GM12878 (cell line): ENCODE measurements at regions not wholly inside any gene's neighbourhood (a gene's known extent, or its start where the extent isn't known, plus 50 kb on each side); places are given as distances from the start of the nearest gene placed in this dataset.

Experiments used
- ATAC-seq: fragments of 200-7000 bp; cut with Tn5 transposase; 3 replicates; pipeline ENCODE4 v1.9.1; 2020; ENCODE audit warnings: mild to moderate bottlenecking, moderate library complexity
- BruUV-seq: library from RNA; stranded (reverse); fragments of 400-500 nt; replicated peaks from 2 replicates; lab custom pipeline; 2021; lab: Mats Ljungman, UMichigan
- CTCF ChIA-PET: fragments of 300-600 bp; sonication (Branson Sonifier 250); formaldehyde crosslinking; extraction: SDS; loops from one replicate; lab custom pipeline; 2021; ENCODE audit warnings: inconsistent platforms; lab: Yijun Ruan, JAX
- POLR2A ChIA-PET: fragments of 350-600 bp; formaldehyde crosslinking; extraction: SDS; loops from one replicate; lab custom pipeline; 2021; ENCODE audit warnings: inconsistent platforms; lab: Charles Lee
- RAD21 ChIA-PET: fragments of 300-600 bp; sonication (Branson Sonifier 250); formaldehyde crosslinking; loops from one replicate; lab custom pipeline; 2023; ENCODE audit warnings: antibody characterized with exemption; ENCODE audit not compliant: unreplicated experiment; lab: Charles Lee
- SMC1A ChIA-PET: fragments of 300-600 bp; sonication (Branson Sonifier 250); formaldehyde crosslinking; loops from one replicate; lab custom pipeline; 2023; ENCODE audit not compliant: unreplicated experiment, uncharacterized antibody; lab: Charles Lee
- DNase-seq: peaks from one replicate; pipeline ENCODE4 v3.0.0-alpha.2; 2011; ENCODE audit warnings: low read depth, low spot score
- FAIRE-seq: peaks from 3 replicates; lab custom pipeline; 2011; peaks lifted over from hg19 to GRCh38; lab: Jason Lieb, UNC
- H2AFZ ChIP-seq: 2 replicates; pipeline ENCODE4 v1.6.0; 2011; ENCODE audit warnings: low read depth, low read length, control low read depth; ENCODE audit not compliant: control insufficient read depth
- H3K27ac ChIP-seq: 2 replicates; pipeline ENCODE4 v1.5.1; 2011; ENCODE audit warnings: control low read depth; ENCODE audit not compliant: control insufficient read depth, insufficient read depth
- H3K27me3 ChIP-seq, 2 experiments: replicated peaks in 1 of 2; 2 replicates each; pipeline versions ENCODE4 v1.6.0 to v1.6.1; 2011; ENCODE audit warnings: low read length in 1 of 2; ENCODE audit not compliant: control insufficient read depth in 2 of 2, insufficient read depth in 2 of 2
- H3K36me3 ChIP-seq, 2 experiments: 2 replicates each; pipeline ENCODE4 v1.5.1; 2011; ENCODE audit warnings: low read length in 1 of 2; ENCODE audit not compliant: control insufficient read depth in 2 of 2, insufficient read depth in 2 of 2
- H3K4me1 ChIP-seq: 2 replicates; pipeline ENCODE4 v1.6.1; 2011; ENCODE audit warnings: mild to moderate bottlenecking, low read length, moderate library complexity, mixed read lengths; ENCODE audit not compliant: control insufficient read depth, insufficient read depth
- H3K4me2 ChIP-seq: 2 replicates; pipeline ENCODE4 v1.6.0; 2011; ENCODE audit warnings: control low read depth; ENCODE audit not compliant: control insufficient read depth, insufficient read depth
- H3K4me3 ChIP-seq: fragments of 200-600 bp; sonication (generic); 2 replicates; pipeline ENCODE4 v1.5.1; 2016
- H3K79me2 ChIP-seq: 2 replicates; pipeline ENCODE4 v1.6.0; 2011; ENCODE audit warnings: low read length; ENCODE audit not compliant: control insufficient read depth, insufficient read depth
- H3K9ac ChIP-seq: 2 replicates; pipeline ENCODE4 v1.8.0; 2011; ENCODE audit warnings: low read length, control low read depth, mixed read lengths; ENCODE audit not compliant: control insufficient read depth, insufficient read depth
- H3K9me3 ChIP-seq: replicated peaks from 3 replicates; pipeline ENCODE4 v1.5.1; 2011; ENCODE audit warnings: mild to moderate bottlenecking, low read length; ENCODE audit not compliant: control insufficient read depth, insufficient read depth
- H4K20me1 ChIP-seq: 2 replicates; pipeline ENCODE4 v1.6.0; 2011; ENCODE audit not compliant: control insufficient read depth, insufficient read depth
- CBX5 ChIP-seq: sonication (generic); IDR thresholded peaks from 2 replicates; pipeline ENCODE4 v1.6.1; 2016; ENCODE audit warnings: low read depth, moderate library complexity, mild to moderate bottlenecking, inconsistent platforms
- RAD51 ChIP-seq: fragments of 450-650 bp; IDR thresholded peaks from 2 replicates; pipeline ENCODE4 v1.6.1; 2016; ENCODE audit warnings: moderate library complexity, mild to moderate bottlenecking, inconsistent platforms
- RCOR1 ChIP-seq: conservative IDR thresholded peaks from 2 replicates; pipeline ENCODE4 v1.6.1; 2012; ENCODE audit warnings: low read depth, low read length, improper control_type of control experiment
- WGBS: methylation state at CpG from one replicate; pipeline ENCODE4 v1.1.6; 2016; ENCODE audit warnings: low lambda C conversion rate; ENCODE audit not compliant: insufficient replicate concordance, insufficient coverage; ENCODE audit errors: missing lambda C conversion rate; 5-methylcytosine and 5-hydroxymethylcytosine counted together
- in situ Hi-C: fragments of 300-500 bp; cut with MboI; formaldehyde crosslinking; loops from 9 replicates; pipeline ENCODE4 v1.14.3; 2018; ENCODE audit warnings: mixed read lengths
- intact Hi-C: fragments of 100-400 bp; cut with micrococcal nuclease; formaldehyde crosslinking; loops from one replicate; pipeline ENCODE4 v1.14.2; 2022; ENCODE audit not compliant: unreplicated experiment
- TF ChIP-seq, protein P1 (sequence below): fragments of 450-650 bp; IDR thresholded peaks from 2 replicates; pipeline ENCODE4 v1.6.1; 2014; ENCODE audit warnings: mild to moderate bottlenecking
- TF ChIP-seq, protein P2 (sequence below): fragments of 450-650 bp; IDR thresholded peaks from 2 replicates; pipeline ENCODE4 v1.6.1; 2017; ENCODE audit warnings: mild to moderate bottlenecking, moderate library complexity
- TF ChIP-seq, protein P3 (sequence below): fragments of 450-650 bp; IDR thresholded peaks from 2 replicates; pipeline ENCODE4 v1.6.1; 2017; ENCODE audit warnings: antibody characterized with exemption, mild to moderate bottlenecking, moderate library complexity
- TF ChIP-seq, protein P4 (sequence below): IDR thresholded peaks from 2 replicates; pipeline ENCODE4 v1.6.1; 2011; ENCODE audit warnings: low read depth, mild to moderate bottlenecking, low read length, moderate library complexity, borderline replicate concordance; ENCODE audit errors: extremely low read depth
- TF ChIP-seq, protein P5 (sequence below): fragments of 450-650 bp; IDR thresholded peaks from 2 replicates; pipeline ENCODE4 v1.6.1; 2017; ENCODE audit warnings: mild to moderate bottlenecking
- TF ChIP-seq, protein P6 (sequence below): fragments of 450-650 bp; conservative IDR thresholded peaks from 2 replicates; pipeline ENCODE4 v1.6.1; 2017; ENCODE audit warnings: mild to moderate bottlenecking, moderate library complexity

DNA sequence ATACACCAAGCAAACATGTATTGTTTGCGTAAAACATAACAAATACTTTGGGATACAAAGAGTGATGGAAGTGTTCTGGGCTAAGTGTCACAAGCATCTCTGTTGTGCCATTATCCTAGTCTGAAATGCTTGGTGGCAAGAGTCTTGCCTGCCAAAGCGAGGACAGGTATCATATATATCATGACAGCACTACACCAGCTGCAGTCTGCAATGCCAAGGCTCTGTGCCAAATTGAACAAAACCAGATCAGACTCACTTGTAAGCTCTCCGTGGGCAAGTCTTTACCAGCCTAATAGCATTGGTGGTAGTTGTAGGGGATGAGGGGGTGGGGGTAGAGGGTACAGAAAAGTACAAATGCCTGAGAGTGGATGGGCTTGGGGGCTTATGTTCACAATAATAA lies 119.2 kb downstream of the RWDD3 start:
- RAD21 ChIA-PET, result no interaction called here
- Histone ChIP-seq H2AFZ (no peak overlapping the region), H3K4me3 (no peak overlapping the region), H3K79me2 (no peaks in the 10 kb centered on the region), H3K36me3 (no peaks in the 10 kb centered on the region), H3K9ac (no peak overlapping the region), H4K20me1 (no peaks in the 10 kb centered on the region), H3K27me3 (no peaks in the 10 kb centered on the region), H3K9me3 (no peaks in the 10 kb centered on the region), H3K4me2 (no peak overlapping the region), H3K27ac (no peak overlapping the region), H3K4me1 (no peaks in the 10 kb centered on the region)
- DNase-seq (no peak), FAIRE-seq (peak; percentile 7), ATAC-seq (no peak)
- POLR2A ChIA-PET, result no interaction called here
- BruUV-seq, result no TSS peak
- in situ Hi-C loops (no loop called here), intact Hi-C loops (no loop called here)
- 29% methylated on average over 3 of the region's 3 CpGs for WGBS
- SMC1A ChIA-PET, result no interaction called here
- CTCF ChIA-PET, result no interaction called here
- TF ChIP-seq, protein P1, sequence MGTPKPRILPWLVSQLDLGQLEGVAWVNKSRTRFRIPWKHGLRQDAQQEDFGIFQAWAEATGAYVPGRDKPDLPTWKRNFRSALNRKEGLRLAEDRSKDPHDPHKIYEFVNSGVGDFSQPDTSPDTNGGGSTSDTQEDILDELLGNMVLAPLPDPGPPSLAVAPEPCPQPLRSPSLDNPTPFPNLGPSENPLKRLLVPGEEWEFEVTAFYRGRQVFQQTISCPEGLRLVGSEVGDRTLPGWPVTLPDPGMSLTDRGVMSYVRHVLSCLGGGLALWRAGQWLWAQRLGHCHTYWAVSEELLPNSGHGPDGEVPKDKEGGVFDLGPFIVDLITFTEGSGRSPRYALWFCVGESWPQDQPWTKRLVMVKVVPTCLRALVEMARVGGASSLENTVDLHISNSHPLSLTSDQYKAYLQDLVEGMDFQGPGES, result no peak
- TF ChIP-seq, protein P2, sequence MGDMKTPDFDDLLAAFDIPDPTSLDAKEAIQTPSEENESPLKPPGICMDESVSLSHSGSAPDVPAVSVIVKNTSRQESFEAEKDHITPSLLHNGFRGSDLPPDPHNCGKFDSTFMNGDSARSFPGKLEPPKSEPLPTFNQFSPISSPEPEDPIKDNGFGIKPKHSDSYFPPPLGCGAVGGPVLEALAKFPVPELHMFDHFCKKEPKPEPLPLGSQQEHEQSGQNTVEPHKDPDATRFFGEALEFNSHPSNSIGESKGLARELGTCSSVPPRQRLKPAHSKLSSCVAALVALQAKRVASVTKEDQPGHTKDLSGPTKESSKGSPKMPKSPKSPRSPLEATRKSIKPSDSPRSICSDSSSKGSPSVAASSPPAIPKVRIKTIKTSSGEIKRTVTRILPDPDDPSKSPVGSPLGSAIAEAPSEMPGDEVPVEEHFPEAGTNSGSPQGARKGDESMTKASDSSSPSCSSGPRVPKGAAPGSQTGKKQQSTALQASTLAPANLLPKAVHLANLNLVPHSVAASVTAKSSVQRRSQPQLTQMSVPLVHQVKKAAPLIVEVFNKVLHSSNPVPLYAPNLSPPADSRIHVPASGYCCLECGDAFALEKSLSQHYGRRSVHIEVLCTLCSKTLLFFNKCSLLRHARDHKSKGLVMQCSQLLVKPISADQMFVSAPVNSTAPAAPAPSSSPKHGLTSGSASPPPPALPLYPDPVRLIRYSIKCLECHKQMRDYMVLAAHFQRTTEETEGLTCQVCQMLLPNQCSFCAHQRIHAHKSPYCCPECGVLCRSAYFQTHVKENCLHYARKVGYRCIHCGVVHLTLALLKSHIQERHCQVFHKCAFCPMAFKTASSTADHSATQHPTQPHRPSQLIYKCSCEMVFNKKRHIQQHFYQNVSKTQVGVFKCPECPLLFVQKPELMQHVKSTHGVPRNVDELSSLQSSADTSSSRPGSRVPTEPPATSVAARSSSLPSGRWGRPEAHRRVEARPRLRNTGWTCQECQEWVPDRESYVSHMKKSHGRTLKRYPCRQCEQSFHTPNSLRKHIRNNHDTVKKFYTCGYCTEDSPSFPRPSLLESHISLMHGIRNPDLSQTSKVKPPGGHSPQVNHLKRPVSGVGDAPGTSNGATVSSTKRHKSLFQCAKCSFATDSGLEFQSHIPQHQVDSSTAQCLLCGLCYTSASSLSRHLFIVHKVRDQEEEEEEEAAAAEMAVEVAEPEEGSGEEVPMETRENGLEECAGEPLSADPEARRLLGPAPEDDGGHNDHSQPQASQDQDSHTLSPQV, result no peak
- TF ChIP-seq RAD51 (no peak), CBX5 (no peak), RCOR1 (no peak)
- TF ChIP-seq, protein P3, sequence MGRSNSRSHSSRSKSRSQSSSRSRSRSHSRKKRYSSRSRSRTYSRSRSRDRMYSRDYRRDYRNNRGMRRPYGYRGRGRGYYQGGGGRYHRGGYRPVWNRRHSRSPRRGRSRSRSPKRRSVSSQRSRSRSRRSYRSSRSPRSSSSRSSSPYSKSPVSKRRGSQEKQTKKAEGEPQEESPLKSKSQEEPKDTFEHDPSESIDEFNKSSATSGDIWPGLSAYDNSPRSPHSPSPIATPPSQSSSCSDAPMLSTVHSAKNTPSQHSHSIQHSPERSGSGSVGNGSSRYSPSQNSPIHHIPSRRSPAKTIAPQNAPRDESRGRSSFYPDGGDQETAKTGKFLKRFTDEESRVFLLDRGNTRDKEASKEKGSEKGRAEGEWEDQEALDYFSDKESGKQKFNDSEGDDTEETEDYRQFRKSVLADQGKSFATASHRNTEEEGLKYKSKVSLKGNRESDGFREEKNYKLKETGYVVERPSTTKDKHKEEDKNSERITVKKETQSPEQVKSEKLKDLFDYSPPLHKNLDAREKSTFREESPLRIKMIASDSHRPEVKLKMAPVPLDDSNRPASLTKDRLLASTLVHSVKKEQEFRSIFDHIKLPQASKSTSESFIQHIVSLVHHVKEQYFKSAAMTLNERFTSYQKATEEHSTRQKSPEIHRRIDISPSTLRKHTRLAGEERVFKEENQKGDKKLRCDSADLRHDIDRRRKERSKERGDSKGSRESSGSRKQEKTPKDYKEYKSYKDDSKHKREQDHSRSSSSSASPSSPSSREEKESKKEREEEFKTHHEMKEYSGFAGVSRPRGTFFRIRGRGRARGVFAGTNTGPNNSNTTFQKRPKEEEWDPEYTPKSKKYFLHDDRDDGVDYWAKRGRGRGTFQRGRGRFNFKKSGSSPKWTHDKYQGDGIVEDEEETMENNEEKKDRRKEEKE, result no peak
- TF ChIP-seq, protein P4, sequence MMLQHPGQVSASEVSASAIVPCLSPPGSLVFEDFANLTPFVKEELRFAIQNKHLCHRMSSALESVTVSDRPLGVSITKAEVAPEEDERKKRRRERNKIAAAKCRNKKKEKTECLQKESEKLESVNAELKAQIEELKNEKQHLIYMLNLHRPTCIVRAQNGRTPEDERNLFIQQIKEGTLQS, result no peak
- TF ChIP-seq, protein P5, sequence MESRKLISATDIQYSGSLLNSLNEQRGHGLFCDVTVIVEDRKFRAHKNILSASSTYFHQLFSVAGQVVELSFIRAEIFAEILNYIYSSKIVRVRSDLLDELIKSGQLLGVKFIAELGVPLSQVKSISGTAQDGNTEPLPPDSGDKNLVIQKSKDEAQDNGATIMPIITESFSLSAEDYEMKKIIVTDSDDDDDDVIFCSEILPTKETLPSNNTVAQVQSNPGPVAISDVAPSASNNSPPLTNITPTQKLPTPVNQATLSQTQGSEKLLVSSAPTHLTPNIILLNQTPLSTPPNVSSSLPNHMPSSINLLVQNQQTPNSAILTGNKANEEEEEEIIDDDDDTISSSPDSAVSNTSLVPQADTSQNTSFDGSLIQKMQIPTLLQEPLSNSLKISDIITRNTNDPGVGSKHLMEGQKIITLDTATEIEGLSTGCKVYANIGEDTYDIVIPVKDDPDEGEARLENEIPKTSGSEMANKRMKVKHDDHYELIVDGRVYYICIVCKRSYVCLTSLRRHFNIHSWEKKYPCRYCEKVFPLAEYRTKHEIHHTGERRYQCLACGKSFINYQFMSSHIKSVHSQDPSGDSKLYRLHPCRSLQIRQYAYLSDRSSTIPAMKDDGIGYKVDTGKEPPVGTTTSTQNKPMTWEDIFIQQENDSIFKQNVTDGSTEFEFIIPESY, result no peak
- TF ChIP-seq, protein P6, sequence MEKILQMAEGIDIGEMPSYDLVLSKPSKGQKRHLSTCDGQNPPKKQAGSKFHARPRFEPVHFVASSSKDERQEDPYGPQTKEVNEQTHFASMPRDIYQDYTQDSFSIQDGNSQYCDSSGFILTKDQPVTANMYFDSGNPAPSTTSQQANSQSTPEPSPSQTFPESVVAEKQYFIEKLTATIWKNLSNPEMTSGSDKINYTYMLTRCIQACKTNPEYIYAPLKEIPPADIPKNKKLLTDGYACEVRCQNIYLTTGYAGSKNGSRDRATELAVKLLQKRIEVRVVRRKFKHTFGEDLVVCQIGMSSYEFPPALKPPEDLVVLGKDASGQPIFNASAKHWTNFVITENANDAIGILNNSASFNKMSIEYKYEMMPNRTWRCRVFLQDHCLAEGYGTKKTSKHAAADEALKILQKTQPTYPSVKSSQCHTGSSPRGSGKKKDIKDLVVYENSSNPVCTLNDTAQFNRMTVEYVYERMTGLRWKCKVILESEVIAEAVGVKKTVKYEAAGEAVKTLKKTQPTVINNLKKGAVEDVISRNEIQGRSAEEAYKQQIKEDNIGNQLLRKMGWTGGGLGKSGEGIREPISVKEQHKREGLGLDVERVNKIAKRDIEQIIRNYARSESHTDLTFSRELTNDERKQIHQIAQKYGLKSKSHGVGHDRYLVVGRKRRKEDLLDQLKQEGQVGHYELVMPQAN, result no peak
